Superior temporal gyrus (tissue), 1 donor: ENCODE measurements at regions not wholly inside any gene's neighbourhood (a gene's known extent, or its start where the extent isn't known, plus 50 kb on each side); places are given as distances from the start of the nearest gene placed in this dataset.
A peak's percentile ranks its signal among the peaks of the same experiment; 100 is the strongest.

Experiments
- DNase-seq: peaks from one replicate; pipeline ENCODE4 v3.0.0-alpha.2; 2016; ENCODE audit errors: extremely low spot score

DNA sequence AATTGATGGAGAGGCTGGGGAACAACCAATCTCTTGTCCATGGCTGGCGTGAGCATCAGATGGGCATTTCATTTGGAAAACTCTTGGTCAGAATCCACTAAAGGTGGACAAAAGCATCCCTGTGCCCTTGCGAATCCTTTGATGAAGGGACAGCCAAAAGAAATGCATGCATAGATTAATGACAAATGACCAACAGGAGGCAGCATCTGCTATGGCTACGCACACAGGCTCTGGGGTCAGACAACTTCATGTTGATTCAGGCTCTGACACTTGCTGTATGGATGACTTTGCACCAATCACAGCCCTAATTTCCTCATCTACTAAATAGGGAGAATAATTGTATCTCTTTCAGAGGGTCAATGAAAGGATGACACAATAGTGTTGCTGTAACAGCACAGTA is 117.5 kb downstream of the ASCL4 start:
- DNase-seq, result no peak

DNA sequence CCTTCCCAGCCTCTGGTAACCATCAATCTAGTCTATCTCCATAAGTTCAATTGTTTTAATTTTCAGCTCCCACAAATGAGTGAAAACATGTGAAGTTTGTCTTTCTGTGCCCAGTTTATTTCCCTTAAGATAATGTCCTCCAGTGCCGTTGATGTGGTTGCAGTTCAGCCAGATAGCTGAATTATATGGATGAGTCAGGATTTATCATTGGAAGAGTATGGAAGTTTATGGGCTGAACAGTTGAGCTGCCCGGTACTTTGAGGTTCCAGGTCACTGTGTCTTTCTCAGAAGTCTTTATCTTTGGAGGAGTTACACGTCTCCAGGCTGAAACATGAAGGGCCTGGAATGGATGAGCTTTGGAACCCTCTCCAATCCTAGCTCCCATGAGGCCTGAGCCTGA is 120.1 kb downstream of the ASCL4 start:
- DNase-seq, result no peak

DNA sequence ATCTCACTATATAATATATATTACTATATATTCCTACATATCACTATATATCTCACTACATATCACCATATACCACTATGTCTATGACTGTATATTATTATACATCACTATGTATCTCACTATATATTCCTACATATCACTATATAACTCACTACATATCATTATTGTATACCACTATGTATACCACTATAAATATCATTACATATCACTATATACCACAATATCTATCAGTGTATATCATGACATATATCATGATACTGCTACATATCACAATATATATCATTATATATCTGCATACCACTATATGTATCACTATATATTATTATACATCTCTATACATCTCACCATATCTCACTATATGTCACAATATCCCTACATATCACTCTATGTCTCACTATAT is 121.5 kb downstream of the ASCL4 start:
- DNase-seq, result no peak

DNA sequence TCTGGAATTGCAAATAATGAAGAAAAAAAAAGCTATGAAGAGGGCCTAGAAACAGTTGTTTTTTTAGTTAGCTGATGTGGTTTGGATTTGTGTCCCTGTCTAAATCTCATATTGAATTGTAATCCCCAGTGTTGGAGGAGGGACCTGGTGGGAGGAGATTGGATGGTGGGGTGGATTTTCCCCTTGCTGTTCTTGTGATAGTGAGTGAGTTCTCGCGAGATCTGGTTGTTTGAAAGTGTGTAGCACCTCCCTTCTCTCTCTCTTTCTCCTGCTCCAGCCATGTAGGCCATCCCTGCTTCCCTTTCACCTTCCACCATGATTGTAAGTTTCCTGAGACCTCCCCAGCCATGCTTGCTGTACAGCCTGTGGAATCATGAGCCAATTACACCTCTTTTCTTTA is 126.1 kb downstream of the ASCL4 start:
- DNase-seq, result no peak

DNA sequence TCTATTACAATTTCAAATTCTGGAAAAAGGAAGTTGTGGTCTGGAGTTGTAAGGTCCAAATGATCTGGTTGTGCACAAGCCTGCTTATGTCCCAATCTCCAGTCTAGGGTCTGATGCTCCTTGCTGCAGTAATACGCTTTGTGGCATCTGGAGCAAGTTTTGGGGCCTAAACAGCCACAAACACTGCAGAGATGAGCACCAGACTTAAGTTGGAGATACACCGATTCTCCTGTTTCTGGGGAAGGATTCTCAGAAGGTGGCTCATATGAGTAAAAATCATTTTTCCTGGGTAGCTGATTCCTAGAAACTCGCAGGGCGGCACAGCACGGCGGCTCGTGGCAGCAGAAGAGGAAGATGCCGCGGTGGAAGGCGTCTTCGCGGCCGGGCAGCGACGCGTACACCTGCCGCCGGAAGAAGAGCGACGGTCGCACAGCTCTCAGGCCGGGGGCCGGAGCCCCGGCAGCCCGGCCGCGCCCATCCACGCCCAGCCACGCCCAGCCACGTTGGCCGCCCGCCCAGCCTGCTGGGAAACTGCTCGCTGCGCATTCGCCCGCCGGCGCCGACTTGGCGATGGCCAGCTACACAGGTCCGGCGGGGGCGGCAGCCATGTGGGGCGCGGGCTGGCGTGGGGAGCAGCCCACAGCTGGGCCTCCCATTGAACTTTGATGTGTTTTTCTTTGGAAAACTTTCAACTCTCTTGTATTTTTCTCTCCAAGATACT is 129.0 kb downstream of the ASCL4 start:
- DNase-seq, result no peak

- DNase-seq, result no peak
Observed at GRCh38 chr12:107906707-107907106, 132.2 kb downstream of the ASCL4 start.

GRCh38 chr12:107912421-107913004 is 138.0 kb downstream of the ASCL4 start:
- DNase-seq, result no peak

- DNase-seq, result no peak
Observed at GRCh38 chr12:107914460-107914977, 140.0 kb downstream of the ASCL4 start.

DNA sequence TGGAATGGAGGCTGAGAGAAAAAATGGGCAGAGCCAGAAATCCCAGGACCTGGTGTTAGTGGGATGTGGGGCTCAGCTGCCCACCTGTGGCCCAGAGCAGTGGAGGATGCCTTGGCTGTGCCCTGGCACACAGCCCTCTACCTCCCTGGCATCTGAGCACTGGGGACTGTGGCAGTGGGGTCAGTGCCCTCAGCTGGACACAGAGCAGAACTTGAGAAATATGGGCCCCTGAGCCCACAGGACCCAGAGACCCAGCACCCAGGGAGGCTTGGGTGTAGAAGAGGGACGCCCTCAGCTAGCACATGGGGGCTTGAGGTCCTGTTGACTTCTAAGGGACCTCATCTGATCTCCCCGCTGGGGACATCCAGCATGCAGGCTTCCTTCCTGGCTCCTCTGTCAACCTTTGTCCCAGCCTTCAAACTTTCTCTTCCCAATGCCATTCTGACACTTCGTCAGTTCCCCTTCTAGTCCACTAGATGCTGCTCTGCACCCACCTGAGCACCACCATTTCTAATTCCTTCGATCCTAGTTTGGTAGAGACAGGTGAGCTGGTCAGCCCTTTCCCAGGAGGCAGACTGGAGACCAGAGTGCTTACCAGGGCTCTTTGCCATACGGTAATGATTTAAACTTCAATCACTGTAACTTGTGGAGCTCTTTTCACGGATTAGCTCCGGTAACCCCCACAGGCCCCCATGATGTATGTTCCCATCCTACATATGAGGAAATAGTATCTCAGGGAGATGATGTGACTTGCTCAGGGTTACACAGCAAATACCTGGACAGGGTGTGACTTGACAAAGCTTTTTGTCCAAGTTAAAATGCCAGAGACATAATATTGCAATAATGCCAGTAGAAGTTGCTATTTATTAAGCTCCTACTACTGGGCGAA is 143.7 kb downstream of the ASCL4 start:
- peak; percentile 47 for DNase-seq

DNA sequence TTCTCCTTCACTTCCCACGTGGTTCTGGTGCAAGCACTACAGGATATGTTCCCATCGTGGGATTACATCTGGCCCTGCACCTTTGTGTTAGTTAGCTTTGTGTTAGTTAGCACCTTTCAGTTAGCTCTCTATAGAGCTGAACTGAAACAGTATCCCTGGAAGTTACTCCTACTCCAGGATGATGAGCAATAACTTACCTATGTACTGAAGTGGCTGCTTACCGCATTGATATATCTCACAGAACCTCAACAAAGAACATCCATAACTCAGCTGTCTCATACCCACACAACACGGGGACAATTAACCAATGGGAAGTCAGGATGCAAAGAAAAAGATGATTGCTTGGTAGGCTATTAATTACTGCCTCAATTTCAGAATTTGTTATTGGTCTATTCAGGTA is 146.6 kb downstream of the ASCL4 start:
- no peak for DNase-seq

DNA sequence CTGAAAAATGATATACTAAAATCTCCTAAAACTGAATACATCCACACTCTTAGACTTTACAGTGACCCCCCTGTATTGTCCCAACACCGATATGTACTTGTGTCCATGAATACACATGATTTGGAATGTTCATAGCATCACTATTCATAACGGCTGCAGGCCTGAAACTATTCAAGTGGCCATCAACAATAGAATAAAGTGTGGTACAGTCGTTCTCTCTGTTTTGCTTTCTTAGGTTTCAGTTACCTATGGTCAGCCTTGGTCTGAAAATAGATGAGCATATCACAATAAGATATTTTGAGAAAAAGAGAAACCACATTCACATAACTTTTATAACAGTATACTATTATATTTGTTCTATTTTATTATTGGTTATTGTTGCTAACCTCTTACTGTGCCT is 150.6 kb downstream of the ASCL4 start:
- DNase-seq, result no peak

- peak; percentile 39 for DNase-seq
Observed at GRCh38 chr12:107929436-107929835, 154.9 kb downstream of the ASCL4 start.

DNA sequence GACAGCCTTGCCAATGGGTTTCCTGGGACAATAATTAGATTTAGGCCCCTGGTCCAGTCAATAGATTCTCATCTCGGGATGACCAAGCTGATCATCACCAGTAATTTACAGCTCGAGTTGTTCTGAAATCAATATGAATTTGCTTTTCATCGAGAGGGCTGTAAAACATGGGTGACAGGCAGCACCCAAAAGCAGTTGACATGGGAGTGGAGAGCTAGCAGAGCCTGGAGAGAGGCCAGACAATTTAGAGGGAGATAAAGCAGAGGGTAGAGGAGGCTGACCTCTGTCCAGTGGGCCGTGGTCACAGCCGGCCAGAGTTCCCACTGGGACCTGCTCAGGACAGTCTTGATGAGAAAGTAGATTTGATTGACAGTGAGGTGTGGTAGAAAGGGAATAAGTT is 157.3 kb downstream of the ASCL4 start:
- DNase-seq, result no peak

GRCh38 chr12:107938446-107938845 is 163.9 kb downstream of the ASCL4 start:
- no peak for DNase-seq

- no peak for DNase-seq
Observed at GRCh38 chr12:107948391-107948945, 174.0 kb downstream of the ASCL4 start.

DNA sequence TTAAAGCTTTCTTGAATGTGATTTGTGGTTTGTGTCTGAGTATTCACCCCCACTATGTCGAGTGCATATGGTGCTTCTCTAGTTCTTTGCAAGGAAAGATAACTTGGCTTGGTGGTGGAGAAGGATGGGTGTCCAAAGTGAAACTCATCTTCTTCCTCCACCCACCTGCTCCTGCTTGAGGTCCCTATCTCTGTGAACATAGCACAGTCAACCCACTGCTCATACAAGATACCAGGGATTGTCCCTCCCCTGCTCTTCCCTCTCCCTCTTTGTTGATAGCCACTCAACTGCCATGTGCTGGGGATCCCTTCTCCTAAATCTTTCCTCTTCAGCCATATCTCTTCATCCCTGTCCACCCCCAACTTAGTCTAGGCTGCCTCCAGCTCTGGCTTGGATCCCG is 176.5 kb downstream of the ASCL4 start:
- no peak for DNase-seq

GRCh38 chr12:107955966-107956643 is 173.0 kb upstream of the WSCD2 start:
- no peak for DNase-seq

DNA sequence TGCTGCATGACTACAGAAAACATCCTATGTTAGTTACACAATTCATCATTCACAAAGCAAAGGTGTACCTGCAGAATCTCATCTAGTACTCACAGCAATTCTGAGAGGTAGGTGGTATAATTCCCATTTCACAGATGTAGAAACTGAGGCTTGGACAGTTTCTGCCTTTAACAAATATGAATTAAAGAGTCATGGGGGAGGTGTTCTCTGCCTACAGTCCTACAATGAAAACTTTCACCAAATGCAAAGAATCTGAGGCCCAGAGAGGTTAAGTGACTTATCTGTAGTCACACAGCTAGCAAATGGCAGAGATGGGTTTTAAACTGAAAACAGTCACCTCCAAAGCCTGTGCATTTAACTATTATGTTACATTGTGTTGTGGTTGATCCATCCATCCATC is 171.6 kb upstream of the WSCD2 start:
- DNase-seq, result no peak

- no peak for DNase-seq
Observed at GRCh38 chr12:107963635-107964034, 165.5 kb upstream of the WSCD2 start.

GRCh38 chr12:107967170-107967569 is 161.9 kb upstream of the WSCD2 start:
- no peak for DNase-seq

DNA sequence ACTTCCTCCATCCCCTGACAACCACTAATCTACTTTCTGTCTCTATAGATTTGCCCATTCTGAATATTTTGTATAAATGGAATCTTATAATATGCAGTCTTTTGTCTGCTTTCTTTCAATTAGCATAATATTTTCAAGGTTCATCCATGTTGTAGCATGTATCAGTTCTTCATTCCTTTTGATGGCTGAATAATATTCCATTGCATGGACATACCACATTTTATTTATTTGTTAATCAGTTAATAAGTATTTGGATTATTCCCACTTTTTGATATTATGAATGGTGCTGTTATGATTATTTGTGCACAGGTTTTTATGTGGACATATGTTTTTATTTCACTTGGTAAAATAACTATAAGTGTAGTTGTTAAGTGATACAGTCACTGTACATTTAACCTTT is 155.1 kb upstream of the WSCD2 start:
- no peak for DNase-seq

- DNase-seq, result no peak
Observed at GRCh38 chr12:107976331-107976730, 152.8 kb upstream of the WSCD2 start.
